ENCODE measurements at regions not wholly inside any gene's neighbourhood (a gene's known extent, or its start where the extent isn't known, plus 50 kb on each side); places are given as distances from the start of the nearest gene placed in this dataset.

DNA sequence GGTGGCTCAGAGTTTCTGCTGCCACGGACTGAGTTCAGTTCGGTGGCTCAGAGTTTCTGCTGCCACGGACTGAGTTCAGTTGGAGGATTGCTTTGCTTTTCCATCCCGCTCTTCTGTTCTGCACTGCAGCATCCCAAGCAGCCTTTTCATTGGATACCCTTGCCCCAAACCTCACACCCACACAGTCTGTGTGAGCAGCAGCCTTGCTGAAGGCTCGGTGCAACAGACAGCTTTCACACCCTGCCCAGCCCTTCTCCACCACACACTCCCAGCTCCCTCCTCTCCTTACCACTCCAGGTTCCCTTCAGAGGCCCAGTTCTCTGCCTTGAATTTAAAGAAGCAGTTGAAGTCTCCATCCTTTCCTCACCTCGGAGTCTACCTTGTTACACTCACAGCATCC, 52.5 kb upstream of the CHD6 start:
- TF ChIP-seq, protein P1, sequence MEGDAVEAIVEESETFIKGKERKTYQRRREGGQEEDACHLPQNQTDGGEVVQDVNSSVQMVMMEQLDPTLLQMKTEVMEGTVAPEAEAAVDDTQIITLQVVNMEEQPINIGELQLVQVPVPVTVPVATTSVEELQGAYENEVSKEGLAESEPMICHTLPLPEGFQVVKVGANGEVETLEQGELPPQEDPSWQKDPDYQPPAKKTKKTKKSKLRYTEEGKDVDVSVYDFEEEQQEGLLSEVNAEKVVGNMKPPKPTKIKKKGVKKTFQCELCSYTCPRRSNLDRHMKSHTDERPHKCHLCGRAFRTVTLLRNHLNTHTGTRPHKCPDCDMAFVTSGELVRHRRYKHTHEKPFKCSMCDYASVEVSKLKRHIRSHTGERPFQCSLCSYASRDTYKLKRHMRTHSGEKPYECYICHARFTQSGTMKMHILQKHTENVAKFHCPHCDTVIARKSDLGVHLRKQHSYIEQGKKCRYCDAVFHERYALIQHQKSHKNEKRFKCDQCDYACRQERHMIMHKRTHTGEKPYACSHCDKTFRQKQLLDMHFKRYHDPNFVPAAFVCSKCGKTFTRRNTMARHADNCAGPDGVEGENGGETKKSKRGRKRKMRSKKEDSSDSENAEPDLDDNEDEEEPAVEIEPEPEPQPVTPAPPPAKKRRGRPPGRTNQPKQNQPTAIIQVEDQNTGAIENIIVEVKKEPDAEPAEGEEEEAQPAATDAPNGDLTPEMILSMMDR (conservative IDR thresholded peaks at IDR 0.05), result no peak
- TF ChIP-seq ZFX (IDR thresholded peaks at IDR 0.05), result no peak

All from C4-2B (cell line).